ENCODE measurements at regions not wholly inside any gene's neighbourhood (a gene's known extent, or its start where the extent isn't known, plus 50 kb on each side); places are given as distances from the start of the nearest gene placed in this dataset.
"Not testable (repeated sequence)": the region's sequence is repeated elsewhere in the genome, so short reads cannot be mapped to it uniquely, and the experiment has no call there.

DNA sequence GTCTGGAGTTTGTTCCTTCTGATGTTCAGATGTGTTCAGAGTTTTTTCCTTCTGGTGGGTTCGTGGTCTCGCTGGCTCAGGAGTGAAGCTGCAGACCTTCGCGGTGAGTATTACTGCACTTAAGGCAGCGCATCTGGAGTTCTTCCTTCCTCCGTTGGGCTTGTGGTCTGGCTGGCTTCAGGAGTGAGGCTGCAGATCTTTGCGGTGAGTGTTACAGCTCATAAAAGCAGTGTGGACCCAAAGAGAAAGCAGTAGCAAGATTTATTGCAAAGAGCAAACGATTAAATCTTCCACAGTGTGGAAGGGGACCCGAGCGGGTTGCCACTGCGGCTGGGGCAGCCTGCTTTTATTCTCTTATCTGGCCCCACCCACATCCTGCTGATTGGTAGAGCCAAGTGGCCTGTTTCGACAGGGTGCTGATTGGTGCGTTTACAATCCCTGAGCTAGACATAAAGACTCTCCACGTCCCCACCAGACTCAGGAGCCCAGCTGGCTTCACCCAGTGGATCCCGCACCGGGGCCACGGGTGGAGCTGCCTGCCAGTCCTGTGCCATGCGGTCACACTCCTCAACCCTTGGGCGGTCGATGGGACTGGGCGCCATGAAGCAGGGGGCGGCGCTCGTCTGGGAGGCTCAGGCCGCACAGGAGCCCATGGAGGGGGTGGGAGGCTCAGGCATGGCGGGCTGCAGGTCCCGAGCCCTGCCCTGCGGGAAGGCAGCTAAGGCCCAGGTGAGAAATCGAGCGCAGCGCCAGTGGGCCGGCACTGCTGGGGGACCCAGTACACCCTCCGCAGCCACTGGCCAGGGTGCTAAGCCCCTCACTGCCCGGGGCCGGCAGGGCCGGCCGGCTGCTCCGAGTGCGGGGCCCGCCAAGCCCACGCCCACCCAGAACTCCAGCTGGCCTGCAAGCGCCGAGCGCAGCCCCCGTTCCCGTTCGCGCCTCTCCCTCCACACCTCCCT is 315.3 kb upstream of the SGK1 start:
- DNase-seq, result not testable (repeated sequence)

DNA sequence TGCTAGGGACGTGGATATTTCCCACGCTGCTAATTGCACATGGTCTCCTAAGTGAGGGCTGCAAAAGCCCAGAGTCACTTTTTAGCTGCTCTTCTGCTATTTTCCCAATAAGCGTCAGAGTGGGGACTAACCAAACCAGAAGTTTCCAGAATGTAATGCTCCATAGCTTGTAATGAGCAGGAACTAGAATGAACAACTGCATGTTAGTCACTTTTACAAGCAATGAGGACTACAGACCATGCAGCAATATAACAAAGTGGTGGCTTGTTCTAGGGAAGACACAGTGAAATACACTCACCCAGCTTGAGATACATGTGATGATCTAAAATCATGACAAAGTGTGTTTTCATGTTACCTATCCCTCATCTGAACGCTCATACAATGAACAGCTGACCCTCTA is 314.1 kb upstream of the SGK1 start:
- DNase-seq, result no peak

DNA sequence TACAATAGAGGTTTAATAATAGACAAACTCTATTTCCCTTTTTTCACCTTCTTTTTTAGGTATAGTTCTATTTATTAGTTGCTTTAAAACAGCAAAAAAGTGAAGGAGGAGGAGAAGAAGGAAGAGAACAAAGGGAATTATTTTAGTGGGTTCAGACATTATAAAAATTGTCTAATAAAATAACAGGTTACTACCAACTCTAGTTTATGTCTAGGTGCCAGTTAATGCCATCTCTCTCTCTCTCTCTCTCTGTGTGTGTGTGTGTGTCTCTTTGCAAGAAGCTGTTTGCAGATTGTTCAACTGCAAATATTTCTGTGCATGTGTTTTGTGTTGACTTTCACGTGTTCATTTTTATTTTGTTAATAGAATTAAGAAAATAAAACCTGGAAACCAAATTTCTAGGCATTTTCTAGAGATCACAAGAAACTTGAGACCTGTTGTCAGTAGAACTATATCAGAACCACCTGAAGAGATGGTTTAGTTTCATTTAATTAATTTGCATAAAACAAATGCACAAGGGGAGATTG is 313.5 kb upstream of the SGK1 start:
- no peak for DNase-seq

DNA sequence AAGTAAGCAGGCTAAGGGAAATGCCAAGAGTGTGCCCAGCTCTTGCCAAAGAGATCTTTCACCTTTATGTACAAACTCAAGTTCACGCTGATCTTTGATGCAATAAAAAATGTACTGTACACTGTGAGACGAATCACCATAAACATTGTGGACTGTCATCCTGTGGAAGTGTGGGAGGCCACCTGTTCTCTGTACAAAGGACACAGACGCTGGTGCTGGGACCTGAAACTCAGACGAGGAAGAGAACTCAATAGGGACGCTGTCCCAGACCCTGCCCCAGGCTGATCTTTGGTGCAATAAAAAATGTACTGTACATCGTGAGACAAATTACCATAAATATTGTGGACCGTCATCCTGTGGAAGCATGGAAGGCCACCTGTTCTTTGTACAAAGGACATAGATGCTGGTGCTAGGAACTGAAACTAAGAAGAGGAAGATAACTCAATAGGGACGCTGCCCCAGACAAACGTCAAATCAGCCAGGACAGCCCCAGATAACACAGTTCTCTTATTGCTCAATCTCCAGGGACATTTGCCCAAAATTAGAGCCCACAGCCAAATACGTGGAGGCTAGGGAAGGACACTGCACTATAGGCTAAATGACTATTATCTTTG is 312.7 kb upstream of the SGK1 start:
- DNase-seq, result no peak

DNA sequence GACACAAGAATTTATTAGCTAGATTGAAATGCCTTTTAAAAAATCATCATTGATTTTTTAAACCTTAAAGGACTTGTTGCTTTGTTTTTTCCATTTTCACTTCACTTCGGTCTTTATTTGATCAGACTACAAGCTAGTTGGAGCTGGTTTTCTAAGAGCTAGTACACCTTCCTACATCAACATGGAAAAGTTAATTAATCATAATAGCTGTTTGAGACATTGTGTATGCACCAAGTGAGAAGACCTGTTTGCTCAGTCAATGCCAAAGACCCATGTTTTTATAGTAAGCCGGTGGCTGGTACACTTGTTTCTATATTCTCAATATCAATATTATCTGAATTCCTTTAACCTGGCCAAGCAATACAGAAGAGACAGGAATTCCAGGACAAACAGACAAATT is 310.2 kb upstream of the SGK1 start:
- no peak for DNase-seq

DNA sequence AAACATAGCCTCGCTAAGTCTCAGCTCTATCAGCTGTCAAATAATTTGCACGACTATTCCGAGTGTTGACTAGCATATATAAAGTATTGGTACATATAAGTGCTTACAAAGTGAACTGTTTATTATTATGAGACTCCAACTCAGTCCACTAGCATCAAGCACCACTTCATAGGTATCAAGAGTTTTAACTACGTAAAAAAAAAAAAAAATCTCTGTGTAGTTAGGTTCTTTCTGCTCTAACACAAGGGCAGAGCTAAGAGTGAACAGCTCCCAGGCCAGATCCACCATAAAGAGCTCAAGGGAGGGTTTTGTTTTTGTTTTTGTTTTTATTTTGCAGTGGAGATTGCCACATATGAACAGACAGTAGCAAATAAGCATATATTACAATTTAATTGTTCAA is 309.8 kb upstream of the SGK1 start:
- DNase-seq, result no peak

DNA sequence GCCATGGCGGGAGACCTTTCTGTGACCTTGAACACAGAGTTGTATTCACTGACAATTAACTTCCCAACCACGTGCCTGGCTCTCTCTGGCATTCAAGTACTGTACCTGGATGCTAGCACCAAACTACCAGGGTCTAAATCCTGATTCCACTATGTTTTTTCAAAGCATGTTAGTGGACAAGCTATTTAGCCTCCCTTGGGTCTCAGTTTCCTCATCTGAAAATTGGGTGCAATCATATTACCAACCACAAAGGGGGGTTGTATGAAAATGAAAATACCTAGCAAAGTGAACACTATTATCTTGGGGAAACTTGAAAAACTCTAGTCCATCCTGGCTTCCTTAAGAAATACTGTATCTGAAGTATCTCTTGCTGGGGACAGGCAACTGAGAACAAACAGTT is 308.7 kb upstream of the SGK1 start:
- no peak for DNase-seq

DNA sequence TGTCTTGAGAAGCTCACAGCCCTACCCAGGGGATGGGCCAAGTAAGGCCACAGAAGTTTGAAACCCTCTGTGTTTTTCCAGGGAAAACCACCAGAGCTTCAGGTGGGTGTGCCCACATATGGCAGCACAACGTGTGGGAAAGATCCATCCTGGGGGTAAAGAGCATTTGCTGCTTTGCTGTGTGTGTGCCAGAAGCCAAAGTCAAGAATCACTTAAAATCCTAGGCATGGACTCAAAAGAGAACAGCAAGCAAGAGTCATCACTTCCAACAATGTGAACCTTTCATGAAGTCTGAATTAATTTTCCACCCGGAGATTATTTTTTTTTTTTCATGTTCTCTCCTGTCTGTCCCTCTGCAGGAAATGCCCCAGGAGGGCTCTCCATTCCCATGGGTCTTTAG is 308.2 kb upstream of the SGK1 start:
- no peak for DNase-seq

DNA sequence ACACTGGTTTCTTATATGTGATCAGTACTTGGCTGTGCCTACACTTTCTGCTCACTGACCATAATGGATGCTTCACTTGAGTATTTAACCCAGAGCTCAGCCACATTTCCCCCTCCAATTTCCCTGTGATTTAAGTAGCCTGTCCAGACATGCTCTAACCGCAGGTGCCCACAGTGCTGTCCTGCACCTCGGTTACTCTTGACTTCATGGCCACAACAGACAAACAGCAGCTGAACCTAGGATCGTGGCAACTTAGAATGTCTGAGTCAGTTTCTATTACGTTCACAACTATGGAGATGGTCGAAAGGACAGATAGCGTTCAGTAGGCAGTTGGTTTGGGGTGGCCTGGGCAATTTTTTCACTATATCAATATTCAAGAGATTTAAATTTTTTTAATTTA is 306.9 kb upstream of the SGK1 start:
- DNase-seq, result no peak

DNA sequence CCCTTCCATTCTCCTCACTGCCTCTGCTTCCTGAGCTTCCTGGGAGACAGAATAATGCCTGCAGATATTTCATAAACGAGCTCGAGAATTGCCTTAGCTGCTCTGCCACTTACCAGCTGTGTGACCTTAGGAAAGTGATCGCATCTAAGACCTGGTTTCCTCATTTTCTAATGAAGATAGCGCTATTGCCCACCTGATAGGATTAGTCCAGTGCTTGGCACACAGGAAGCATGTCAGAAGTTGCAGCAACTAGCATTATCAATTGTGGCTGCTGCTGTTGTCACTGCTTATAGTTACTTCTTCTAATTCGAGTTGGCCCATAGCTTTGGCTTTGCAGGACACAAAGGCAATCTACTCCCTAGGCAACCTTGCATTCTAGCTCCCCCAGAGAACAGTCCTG is 305.5 kb upstream of the SGK1 start:
- no peak for DNase-seq

DNA sequence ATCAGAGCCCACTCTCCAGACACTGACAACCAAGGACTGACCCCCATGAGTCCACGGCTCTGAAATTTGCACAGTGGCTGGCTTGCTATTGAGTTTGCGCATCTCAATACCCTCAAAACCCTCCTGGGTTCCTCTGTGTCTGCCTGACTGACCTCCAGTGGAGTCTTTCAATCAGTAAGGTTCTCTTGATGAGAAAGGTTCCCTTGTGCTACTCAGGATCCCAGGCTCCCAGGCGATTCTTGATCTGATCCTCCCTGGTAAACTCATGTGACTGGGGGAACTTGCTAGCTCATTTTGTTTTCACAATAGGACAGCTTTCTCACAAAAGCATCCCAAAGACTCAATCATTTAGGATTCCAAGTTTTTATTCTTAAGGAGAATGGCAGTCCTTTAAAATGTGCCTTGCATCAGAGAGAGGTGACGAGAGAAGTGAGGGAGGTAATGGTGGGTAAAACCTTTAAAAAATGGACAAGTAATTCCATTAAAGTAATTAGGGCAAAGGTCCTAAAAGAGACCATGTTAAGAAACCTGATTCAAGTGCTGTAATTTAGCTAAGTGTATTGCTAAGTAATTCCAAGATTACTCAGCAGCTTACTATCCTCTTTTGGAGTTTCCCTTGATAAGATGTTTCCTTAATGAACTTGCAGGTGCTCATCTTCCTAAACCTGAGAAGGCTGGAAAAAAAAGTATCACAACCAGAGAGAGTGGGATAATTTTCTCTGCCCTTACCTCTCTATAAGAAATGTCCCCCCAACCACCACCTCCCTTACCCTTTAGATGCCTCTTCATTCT is 304.7 kb upstream of the SGK1 start:
- DNase-seq, result no peak

DNA sequence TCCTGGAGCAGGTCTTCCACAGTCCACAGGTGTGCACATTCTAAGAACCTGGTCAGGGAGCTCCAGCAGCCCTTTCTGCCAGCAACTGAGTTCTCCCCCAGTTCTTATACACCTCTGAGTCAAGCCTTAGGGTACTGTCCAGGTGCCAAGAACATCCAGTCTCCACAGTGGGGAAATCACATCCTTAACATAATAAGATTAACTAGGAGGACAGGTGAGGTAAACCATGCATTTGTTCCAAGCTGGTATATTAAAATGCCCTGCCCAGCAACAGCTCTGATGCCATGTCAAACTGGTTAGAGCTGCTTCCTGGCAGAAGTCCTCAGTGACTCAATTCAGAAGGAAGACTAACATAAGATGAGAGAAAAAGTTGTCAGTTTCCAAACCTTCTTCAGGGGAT is 303.9 kb upstream of the SGK1 start:
- DNase-seq, result no peak

DNA sequence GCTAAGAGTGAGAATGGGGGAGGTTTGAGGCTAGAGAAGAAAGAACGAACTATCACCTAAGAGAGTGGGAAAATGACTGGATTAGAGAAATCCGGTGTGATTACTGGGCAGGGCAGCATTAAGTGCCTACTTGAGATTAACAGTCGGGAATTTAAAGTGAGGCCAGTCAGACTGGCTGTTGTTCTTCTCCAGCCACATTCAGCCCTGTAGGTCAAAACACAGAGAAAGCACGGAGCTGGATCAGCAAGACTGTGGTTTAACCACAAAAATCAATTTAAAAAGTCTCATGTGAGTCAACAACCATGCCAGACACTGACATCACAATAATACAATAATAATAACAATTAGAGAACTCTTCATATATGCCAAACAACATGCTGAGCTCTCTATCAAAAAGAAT is 301.9 kb upstream of the SGK1 start:
- DNase-seq, result no peak

DNA sequence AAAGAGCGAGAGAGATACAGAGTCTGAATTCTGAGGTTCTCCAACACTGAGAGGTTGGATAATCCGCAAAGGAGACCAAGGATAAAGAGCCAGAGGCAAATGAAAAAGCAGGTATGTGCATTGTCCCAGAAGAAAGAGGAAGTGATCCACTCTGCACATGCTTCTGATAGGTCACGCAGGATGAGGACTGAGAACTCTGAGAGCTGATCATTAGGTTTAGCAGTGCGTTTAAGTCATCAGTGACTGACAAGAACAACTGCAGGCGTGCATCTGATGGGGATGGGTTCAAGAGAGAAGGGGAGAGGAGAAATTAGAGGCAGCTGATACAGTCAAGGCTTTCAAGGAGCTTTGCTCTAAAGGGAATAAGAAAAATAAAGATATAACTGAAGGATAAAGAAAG is 301.2 kb upstream of the SGK1 start:
- no peak for DNase-seq

DNA sequence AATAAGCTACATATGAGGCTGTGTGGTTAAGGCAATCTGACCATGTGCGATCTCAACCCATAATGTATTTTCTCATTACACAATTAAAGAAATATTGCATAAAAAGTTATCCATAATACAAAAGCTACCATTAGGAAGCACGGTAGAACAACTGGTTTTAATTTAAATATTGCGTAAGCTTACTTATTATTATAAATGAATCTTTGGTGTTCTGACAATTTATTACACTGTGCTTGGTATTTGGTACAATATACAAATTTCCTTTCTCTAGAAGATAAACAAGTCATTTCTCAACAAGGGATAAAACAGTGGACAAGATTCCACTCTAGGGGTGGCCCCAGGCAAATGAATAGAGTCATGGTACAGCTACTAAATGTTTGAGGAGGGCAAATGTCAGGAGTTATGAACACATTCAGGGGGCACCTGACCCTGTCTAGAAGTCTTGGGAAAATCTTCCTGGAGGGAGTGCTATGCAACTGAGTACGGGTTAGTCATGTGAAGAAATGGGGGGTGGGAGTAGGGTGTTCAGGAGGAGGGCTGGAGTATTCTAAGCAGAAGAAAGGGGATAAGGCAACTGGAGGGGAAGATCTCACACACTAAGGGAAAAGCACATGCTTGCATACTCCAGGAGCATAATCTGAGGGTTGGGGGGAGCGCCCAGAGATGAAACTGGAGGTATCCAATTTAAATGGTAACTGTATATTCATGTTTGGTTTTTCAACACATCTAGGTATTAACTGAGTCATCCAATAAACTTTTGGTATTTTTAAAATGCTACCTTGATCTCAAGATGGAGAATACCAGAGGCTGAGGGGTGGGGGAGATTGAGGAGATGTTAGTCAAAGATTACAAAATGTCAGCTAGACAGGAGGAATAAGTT is 296.9 kb upstream of the SGK1 start:
- no peak for DNase-seq

DNA sequence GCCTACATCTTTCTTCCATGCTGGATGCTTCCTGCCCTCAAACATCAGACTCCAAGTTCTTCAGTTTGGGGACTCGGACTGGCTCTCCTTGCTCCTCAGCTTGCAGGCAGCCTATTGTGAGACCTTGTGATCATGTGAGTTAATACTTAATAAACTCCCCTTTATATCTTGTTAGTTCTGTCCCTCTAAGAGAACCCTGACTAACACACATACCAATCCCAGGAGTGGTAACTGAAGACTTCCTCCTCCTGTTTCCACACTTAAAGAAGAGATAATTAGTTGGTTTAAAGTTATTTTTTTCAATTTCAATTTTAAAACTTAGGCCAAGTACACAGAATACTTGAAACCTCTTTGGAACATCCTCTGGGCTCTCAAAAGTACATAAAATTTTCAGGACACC is 294.2 kb upstream of the SGK1 start:
- not testable (repeated sequence) for DNase-seq

DNA sequence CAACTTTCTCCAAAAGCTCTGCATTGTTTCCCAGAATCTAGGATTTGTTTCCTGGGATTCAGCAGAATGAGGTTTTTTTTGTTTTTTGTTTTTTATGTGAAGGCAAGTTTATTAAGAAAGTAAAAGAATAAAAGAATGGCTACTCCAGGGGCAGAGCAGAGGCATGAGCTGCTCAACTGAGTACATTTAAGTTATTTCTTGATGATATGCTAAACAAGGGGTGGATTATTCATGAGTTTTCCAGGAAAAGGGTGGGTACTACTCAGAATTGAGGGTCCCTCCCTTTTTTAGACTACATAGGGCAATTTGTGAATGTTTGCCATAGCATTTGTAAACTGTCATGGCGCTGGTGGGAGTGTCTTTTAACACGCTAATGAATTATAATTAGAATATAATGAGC is 292.5 kb upstream of the SGK1 start:
- no peak for DNase-seq

DNA sequence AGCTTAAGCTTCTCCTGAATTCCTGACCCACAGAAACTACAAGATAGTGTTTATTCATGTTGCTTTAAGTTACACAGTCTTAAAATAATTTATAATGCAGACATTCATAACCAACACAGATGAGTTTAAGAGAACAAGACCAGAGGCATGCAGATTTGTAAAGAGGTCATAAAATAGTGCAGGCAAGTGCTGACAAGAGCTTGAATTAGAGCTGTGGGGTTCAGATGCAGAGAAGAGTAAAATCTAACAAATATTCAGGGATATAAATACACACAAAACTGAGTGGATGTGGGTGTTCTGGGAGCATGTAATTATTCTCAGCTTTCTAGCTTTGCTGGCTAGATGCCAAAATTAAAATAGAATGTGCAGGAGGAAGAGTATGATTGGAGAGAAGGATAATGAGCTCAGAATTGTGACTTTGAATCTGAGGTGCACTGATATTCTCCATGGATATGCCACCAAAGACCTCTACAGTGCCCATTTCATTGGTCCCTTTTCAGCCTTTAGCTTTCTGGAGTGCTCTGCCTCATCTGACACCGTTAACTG is 291.9 kb upstream of the SGK1 start:
- DNase-seq, result no peak

DNA sequence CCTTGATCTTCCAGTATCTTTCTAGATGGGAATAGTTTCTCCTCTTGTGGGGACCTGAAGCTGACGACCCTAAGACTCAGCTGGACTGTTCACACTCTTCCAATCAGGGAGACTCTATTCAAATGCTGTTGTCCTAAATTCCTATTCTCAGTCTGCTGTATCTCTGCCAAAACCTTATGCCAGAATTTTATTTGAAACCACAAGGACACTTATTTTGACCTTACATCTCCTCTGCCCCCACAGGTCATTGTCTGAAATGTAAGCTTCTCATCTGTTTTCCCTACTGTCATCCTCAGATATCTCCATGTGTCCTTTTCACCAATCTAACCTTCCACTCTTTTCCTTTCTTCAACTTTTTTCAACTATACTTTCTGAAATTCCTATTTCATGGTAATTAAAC is 289.5 kb upstream of the SGK1 start:
- DNase-seq, result no peak

DNA sequence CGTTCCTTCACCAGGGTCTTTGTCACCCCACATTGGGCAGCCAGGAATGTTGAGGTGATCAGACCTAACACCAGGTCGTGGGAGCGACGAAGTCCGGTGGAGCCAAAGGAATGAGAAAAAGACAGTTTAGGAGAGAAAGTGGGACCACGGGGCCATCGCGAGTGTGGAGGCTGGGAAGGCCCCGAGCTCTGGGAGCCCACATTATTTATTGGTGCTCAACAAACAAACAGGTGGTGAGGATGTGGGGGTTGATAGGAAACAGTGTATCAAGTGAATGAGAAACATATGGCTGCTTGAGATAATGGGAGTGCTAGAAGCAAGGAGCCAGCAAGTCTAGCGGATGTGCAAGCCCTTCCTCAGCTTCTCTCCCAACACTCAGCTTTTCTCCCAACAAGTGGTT is 287.1 kb upstream of the SGK1 start:
- no peak for DNase-seq

DNA sequence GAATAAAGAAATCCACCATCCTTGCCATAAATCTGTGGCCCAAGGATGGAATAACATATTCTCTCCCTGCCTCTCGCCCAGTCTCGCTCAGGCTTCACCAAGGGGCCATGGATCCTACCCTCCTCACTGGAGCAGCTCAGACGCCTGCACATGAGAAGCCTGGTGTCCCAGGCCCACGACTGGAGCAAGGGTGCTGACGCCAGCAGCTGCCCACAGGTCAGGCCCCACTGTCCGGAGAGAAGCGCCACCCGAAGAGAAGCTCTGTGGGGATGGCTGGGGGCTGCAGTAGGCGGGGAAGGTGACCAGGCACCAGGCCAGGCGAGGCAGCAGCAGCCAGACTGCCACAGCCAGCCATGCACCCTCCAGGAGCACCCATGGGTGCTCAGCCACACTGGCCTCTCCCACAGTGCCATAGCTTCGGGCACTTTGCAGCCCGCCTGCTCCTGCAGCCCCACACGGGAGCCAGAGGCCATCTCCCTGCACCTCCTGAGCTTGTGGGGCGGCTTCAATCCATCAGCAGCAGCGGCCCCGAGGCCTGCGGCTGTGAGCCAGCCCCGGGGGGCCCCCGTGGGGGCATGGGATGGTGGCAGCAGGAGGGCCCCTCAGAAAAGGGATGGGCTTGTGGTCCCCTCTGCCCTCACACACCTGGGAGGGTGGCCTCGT is 286.2 kb upstream of the SGK1 start:
- no peak for DNase-seq

DNA sequence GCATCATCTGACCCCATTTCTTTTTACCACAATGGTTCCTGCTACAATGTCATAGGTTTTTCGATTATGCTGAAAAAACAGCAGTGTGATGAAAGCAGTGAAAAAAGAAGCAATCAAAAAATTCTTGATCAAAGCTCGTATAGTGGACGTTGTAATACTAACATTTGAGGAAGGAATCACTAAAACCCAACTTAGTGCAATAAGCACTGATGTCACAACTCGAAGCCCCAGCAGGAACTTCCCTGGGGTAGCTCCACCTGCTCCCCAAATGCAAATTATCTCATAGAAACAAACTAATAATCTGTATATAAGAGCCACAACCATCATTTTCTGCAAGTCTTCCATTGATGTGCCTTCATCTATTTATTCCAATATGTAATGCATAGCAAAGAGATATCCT is 285.6 kb upstream of the SGK1 start:
- no peak for DNase-seq
